ENCODE measurements at regions not wholly inside any gene's neighbourhood (a gene's known extent, or its start where the extent isn't known, plus 50 kb on each side); places are given as distances from the start of the nearest gene placed in this dataset.

DNA sequence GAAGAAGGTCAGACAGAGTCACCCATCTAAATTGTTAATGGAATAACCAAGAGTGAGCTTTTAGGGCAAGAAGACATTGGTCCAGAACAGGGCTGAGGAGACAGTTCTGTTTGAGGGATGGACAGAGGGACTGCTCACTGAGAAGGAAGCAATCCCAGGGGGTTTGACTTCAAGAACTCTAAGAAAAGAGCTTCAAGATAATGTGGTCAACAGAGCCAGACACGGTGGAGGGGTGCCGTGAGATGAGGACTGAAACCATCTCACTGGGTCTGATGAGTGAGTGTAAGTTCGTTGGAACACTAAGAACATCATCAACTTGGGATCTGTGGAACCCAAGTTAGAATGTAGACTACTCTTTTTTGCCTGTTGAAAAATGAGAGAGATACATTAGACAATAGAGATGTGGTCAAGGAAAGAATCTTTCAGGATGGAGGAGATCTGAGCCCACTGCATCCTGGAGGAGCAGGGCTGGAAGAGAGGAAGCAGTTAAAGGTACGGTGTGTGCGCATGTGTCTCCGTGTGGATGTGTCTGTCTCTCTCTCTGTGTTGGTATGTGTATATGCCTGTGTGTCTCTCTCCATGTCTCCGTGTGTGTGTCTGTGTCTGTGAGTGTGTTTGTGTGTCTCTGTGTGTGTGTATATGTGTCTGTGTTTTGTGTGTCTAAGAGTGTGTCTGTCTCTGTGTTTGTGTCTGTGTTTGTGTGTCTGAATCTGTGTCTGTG lies 172.1 kb downstream of the MYCN start (continued):
- TF ChIP-seq, protein P1, sequence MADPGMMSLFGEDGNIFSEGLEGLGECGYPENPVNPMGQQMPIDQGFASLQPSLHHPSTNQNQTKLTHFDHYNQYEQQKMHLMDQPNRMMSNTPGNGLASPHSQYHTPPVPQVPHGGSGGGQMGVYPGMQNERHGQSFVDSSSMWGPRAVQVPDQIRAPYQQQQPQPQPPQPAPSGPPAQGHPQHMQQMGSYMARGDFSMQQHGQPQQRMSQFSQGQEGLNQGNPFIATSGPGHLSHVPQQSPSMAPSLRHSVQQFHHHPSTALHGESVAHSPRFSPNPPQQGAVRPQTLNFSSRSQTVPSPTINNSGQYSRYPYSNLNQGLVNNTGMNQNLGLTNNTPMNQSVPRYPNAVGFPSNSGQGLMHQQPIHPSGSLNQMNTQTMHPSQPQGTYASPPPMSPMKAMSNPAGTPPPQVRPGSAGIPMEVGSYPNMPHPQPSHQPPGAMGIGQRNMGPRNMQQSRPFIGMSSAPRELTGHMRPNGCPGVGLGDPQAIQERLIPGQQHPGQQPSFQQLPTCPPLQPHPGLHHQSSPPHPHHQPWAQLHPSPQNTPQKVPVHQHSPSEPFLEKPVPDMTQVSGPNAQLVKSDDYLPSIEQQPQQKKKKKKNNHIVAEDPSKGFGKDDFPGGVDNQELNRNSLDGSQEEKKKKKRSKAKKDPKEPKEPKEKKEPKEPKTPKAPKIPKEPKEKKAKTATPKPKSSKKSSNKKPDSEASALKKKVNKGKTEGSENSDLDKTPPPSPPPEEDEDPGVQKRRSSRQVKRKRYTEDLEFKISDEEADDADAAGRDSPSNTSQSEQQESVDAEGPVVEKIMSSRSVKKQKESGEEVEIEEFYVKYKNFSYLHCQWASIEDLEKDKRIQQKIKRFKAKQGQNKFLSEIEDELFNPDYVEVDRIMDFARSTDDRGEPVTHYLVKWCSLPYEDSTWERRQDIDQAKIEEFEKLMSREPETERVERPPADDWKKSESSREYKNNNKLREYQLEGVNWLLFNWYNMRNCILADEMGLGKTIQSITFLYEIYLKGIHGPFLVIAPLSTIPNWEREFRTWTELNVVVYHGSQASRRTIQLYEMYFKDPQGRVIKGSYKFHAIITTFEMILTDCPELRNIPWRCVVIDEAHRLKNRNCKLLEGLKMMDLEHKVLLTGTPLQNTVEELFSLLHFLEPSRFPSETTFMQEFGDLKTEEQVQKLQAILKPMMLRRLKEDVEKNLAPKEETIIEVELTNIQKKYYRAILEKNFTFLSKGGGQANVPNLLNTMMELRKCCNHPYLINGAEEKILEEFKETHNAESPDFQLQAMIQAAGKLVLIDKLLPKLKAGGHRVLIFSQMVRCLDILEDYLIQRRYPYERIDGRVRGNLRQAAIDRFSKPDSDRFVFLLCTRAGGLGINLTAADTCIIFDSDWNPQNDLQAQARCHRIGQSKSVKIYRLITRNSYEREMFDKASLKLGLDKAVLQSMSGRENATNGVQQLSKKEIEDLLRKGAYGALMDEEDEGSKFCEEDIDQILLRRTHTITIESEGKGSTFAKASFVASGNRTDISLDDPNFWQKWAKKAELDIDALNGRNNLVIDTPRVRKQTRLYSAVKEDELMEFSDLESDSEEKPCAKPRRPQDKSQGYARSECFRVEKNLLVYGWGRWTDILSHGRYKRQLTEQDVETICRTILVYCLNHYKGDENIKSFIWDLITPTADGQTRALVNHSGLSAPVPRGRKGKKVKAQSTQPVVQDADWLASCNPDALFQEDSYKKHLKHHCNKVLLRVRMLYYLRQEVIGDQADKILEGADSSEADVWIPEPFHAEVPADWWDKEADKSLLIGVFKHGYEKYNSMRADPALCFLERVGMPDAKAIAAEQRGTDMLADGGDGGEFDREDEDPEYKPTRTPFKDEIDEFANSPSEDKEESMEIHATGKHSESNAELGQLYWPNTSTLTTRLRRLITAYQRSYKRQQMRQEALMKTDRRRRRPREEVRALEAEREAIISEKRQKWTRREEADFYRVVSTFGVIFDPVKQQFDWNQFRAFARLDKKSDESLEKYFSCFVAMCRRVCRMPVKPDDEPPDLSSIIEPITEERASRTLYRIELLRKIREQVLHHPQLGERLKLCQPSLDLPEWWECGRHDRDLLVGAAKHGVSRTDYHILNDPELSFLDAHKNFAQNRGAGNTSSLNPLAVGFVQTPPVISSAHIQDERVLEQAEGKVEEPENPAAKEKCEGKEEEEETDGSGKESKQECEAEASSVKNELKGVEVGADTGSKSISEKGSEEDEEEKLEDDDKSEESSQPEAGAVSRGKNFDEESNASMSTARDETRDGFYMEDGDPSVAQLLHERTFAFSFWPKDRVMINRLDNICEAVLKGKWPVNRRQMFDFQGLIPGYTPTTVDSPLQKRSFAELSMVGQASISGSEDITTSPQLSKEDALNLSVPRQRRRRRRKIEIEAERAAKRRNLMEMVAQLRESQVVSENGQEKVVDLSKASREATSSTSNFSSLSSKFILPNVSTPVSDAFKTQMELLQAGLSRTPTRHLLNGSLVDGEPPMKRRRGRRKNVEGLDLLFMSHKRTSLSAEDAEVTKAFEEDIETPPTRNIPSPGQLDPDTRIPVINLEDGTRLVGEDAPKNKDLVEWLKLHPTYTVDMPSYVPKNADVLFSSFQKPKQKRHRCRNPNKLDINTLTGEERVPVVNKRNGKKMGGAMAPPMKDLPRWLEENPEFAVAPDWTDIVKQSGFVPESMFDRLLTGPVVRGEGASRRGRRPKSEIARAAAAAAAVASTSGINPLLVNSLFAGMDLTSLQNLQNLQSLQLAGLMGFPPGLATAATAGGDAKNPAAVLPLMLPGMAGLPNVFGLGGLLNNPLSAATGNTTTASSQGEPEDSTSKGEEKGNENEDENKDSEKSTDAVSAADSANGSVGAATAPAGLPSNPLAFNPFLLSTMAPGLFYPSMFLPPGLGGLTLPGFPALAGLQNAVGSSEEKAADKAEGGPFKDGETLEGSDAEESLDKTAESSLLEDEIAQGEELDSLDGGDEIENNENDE (IDR thresholded peaks at IDR 0.05; ENCODE audit: insufficient replicate concordance, low read length): no peak
- no peak for TF ChIP-seq SP2 (IDR thresholded peaks at IDR 0.05; ENCODE audit: low read length)
- no peak for TF ChIP-seq CHD2 (IDR thresholded peaks at IDR 0.05; ENCODE audit: low read length)
- TF ChIP-seq SRF (IDR thresholded peaks at IDR 0.05; ENCODE audit: low read depth, low read length): no peak
- TF ChIP-seq CTBP2 (IDR thresholded peaks at IDR 0.05; ENCODE audit: borderline replicate concordance, insufficient read depth, insufficient read length, low read length): no peak
- TF ChIP-seq CBX5 (IDR thresholded peaks at IDR 0.05; ENCODE audit: low read depth, low read length): no peak
- TF ChIP-seq POLR2AphosphoS5 (IDR thresholded peaks at IDR 0.05; ENCODE audit: low read depth, low read length): no peak
- no peak for TF ChIP-seq GABPA (IDR thresholded peaks at IDR 0.05; ENCODE audit: borderline replicate concordance, insufficient read depth, low read length)
- no peak for TF ChIP-seq E2F6 (IDR thresholded peaks at IDR 0.05)
- TF ChIP-seq POU5F1 (IDR thresholded peaks at IDR 0.05; ENCODE audit: low read depth, low read length): no peak
- no peak for TF ChIP-seq CBX8 (IDR thresholded peaks at IDR 0.05; ENCODE audit: borderline replicate concordance, low read depth, low read length)

Data from H1 (cell line).